ENCODE measurements at regions not wholly inside any gene's neighbourhood (a gene's known extent, or its start where the extent isn't known, plus 50 kb on each side); places are given as distances from the start of the nearest gene placed in this dataset.

- in situ Hi-C loops (cut with MboI) (no loop called here), intact Hi-C loops (cut with micrococcal nuclease; ENCODE audit: unreplicated experiment) (no loop called here)
- Histone ChIP-seq H3K9me3 (replicated peaks; ENCODE audit: control insufficient read depth, insufficient read depth, low read length) (no peaks in the 10 kb centered on the region), H4K20me1 (ENCODE audit: control insufficient read depth, insufficient read depth) (no peaks in the 10 kb centered on the region), H3K4me2 (ENCODE audit: control insufficient read depth, insufficient read depth) (no peak overlapping the region), H3K27me3 (replicated peaks in 1 of 2; ENCODE audit: control insufficient read depth in 2 of 2, insufficient read depth in 2 of 2, low read length in 1 of 2) (no peaks in the 10 kb centered on the region), H2AFZ (ENCODE audit: control insufficient read depth, low read depth, low read length) (no peak overlapping the region), H3K4me1 (ENCODE audit: control insufficient read depth, insufficient read depth, low read length) (no peaks in the 10 kb centered on the region; the same call in 1 of the 2 replicates), H3K79me2 (ENCODE audit: control insufficient read depth, insufficient read depth, low read length) (no peaks in the 10 kb centered on the region), H3K4me3 (no peak overlapping the region), H3K9ac (ENCODE audit: control insufficient read depth, insufficient read depth, low read length) (no peak overlapping the region), H3K36me3 (ENCODE audit: control insufficient read depth in 2 of 2, insufficient read depth in 2 of 2, low read length in 1 of 2) (no peaks in the 10 kb centered on the region), H3K27ac (ENCODE audit: control insufficient read depth, insufficient read depth) (no peak overlapping the region)
- ChIA-PET SMC1A (ENCODE audit: uncharacterized antibody, unreplicated experiment) (no interaction called here), CTCF (interaction anchor here (0.7 kb wide), 1 partner anchor 13 kb away, joined by 3 read pairs; no protein-coding TSS in a partner anchor), POLR2A (interaction anchor here (0.5 kb wide), 1 partner anchor 690 kb away, joined by 6 read pairs; no protein-coding TSS in a partner anchor), RAD21 (ENCODE audit: unreplicated experiment) (no interaction called here)
- ATAC-seq (no peak), FAIRE-seq (no peak), DNase-seq (ENCODE audit: low read depth, low spot score) (no peak)
- WGBS (ENCODE audit: insufficient coverage, insufficient replicate concordance, low lambda C conversion rate, missing lambda C conversion rate): 15% methylated on average over 3 of the region's 3 CpGs
- TF ChIP-seq ASH2L (IDR thresholded peaks at IDR 0.05; ENCODE audit: borderline replicate concordance, low read depth) (no peak), ATF7 (IDR thresholded peaks at IDR 0.05; ENCODE audit: low read depth) (no peak), ZNF592 (IDR thresholded peaks at IDR 0.05) (no peak), GATAD2B (conservative IDR thresholded peaks at IDR 0.05; ENCODE audit: low read depth) (no peak), NRF1 (conservative IDR thresholded peaks at IDR 0.05; ENCODE audit: low read depth, low read length) (no peak), NFXL1 (IDR thresholded peaks at IDR 0.05; ENCODE audit: borderline replicate concordance) (no peak), SUPT20H (IDR thresholded peaks at IDR 0.05; ENCODE audit: borderline replicate concordance, control insufficient read depth, low read depth, low read length) (no peak), CTCF (IDR thresholded peaks at IDR 0.05 in 2 of 3, conservative IDR thresholded peaks at IDR 0.05 in 1 of 3; ENCODE audit: control insufficient read depth in 2 of 3, extremely low read depth in 1 of 3, insufficient read depth in 1 of 3, low read depth in 3 of 3, low read length in 3 of 3) (no peak)
- no TSS peak for BruUV-seq (replicated peaks)
Observed at GRCh38 chr9:89956907-89957306, 352.1 kb downstream of the GADD45G start.
